ENCODE measurements at regions not wholly inside any gene's neighbourhood (a gene's known extent, or its start where the extent isn't known, plus 50 kb on each side); places are given as distances from the start of the nearest gene placed in this dataset.

GRCh38 chr18:64653068-64653467 is 504.2 kb upstream of the LINC00305 start:
- no peak for DNase-seq (ENCODE audit: low spot score)
- no peak for TF ChIP-seq CTCF (IDR thresholded peaks at IDR 0.05; ENCODE audit: extremely low read depth, missing control alignments)

GRCh38 chr18:64650068-64650467 is 501.2 kb upstream of the LINC00305 start:
- no peak for DNase-seq (ENCODE audit: low spot score)
- no peak for TF ChIP-seq CTCF (IDR thresholded peaks at IDR 0.05; ENCODE audit: extremely low read depth, missing control alignments)

- TF ChIP-seq CTCF (IDR thresholded peaks at IDR 0.05; ENCODE audit: extremely low read depth, missing control alignments): no peak
- DNase-seq (ENCODE audit: low spot score): no peak
Measured at GRCh38 chr18:64645753-64646152, 496.9 kb upstream of the LINC00305 start.

- no peak for DNase-seq (ENCODE audit: low spot score)
- no peak for TF ChIP-seq CTCF (IDR thresholded peaks at IDR 0.05; ENCODE audit: extremely low read depth, missing control alignments)
Measured at GRCh38 chr18:64639536-64639935, 490.6 kb upstream of the LINC00305 start.

GRCh38 chr18:64620971-64621560 is 472.2 kb upstream of the LINC00305 start:
- TF ChIP-seq CTCF (IDR thresholded peaks at IDR 0.05; ENCODE audit: extremely low read depth, missing control alignments): no peak
- no peak for DNase-seq (ENCODE audit: low spot score)

- TF ChIP-seq CTCF (IDR thresholded peaks at IDR 0.05; ENCODE audit: extremely low read depth, missing control alignments): no peak
- no peak for DNase-seq (ENCODE audit: low spot score)
Measured at GRCh38 chr18:64618390-64618789, 469.5 kb upstream of the LINC00305 start.

- no peak for TF ChIP-seq CTCF (IDR thresholded peaks at IDR 0.05; ENCODE audit: extremely low read depth, missing control alignments)
- DNase-seq (ENCODE audit: low spot score): no peak
Measured at GRCh38 chr18:64615021-64615420, 466.1 kb upstream of the LINC00305 start.

All from GM20000 (cell line).